ENCODE measurements at regions not wholly inside any gene's neighbourhood (a gene's known extent, or its start where the extent isn't known, plus 50 kb on each side); places are given as distances from the start of the nearest gene placed in this dataset.

DNA sequence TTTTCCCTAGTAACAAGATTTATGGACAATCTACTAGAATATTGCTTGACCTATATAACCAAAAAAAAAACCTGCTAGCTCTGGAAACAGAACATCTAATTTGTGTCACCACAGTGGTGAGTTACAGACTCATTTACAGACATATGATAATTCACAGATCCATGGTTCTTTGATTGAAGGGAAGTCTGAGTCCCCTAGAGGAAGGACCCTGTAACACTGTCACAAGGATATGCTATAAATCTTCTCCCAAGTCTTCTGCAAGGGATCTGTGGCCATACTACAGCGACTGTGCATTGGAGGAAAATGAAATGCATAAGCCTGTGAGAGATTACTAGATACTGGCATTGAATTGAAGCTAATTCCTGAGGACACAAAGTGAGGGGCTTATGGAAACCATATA is 630.6 kb upstream of the SGCD start:
- TF ChIP-seq, protein P1, sequence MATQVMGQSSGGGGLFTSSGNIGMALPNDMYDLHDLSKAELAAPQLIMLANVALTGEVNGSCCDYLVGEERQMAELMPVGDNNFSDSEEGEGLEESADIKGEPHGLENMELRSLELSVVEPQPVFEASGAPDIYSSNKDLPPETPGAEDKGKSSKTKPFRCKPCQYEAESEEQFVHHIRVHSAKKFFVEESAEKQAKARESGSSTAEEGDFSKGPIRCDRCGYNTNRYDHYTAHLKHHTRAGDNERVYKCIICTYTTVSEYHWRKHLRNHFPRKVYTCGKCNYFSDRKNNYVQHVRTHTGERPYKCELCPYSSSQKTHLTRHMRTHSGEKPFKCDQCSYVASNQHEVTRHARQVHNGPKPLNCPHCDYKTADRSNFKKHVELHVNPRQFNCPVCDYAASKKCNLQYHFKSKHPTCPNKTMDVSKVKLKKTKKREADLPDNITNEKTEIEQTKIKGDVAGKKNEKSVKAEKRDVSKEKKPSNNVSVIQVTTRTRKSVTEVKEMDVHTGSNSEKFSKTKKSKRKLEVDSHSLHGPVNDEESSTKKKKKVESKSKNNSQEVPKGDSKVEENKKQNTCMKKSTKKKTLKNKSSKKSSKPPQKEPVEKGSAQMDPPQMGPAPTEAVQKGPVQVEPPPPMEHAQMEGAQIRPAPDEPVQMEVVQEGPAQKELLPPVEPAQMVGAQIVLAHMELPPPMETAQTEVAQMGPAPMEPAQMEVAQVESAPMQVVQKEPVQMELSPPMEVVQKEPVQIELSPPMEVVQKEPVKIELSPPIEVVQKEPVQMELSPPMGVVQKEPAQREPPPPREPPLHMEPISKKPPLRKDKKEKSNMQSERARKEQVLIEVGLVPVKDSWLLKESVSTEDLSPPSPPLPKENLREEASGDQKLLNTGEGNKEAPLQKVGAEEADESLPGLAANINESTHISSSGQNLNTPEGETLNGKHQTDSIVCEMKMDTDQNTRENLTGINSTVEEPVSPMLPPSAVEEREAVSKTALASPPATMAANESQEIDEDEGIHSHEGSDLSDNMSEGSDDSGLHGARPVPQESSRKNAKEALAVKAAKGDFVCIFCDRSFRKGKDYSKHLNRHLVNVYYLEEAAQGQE (IDR thresholded peaks at IDR 0.05; ENCODE audit: insufficient read depth in 1 of 2, low read depth in 2 of 2, low read length in 2 of 2) = no peak
- TF ChIP-seq FOXP2 (optimal IDR thresholded peaks at IDR 0.05; ENCODE audit: borderline replicate concordance, extremely low read depth, extremely low read length, insufficient read depth) (no peak), TAF1 (IDR thresholded peaks at IDR 0.05; ENCODE audit: borderline replicate concordance, insufficient read depth, low read length) (no peak), POLR2AphosphoS5 (IDR thresholded peaks at IDR 0.05; ENCODE audit: low read depth, low read length) (no peak), SIN3A (IDR thresholded peaks at IDR 0.05; ENCODE audit: borderline replicate concordance, insufficient read depth, low read length) (no peak)

DNA sequence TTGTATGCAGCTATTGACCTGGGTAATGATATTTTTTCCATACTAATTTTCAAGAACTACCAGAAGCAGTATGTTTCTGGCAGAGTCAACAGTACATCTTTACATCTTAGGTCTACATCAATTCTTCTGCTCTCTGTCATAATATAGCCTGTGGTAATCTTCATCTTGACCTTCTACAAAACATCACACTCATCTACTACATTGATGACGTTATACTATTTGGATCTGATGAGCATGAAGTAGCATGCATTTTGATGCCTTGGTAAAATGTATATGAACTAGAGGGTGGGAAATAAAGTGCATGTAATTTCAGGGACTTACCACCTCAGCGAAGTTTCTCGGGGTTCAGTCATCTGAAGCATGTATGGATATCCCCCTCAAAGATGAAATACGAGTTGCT is 629.7 kb upstream of the SGCD start:
- TF ChIP-seq SIN3A (IDR thresholded peaks at IDR 0.05; ENCODE audit: borderline replicate concordance, insufficient read depth, low read length) (no peak), POLR2AphosphoS5 (IDR thresholded peaks at IDR 0.05; ENCODE audit: low read depth, low read length) (no peak), TAF1 (IDR thresholded peaks at IDR 0.05; ENCODE audit: borderline replicate concordance, insufficient read depth, low read length) (no peak), FOXP2 (optimal IDR thresholded peaks at IDR 0.05; ENCODE audit: borderline replicate concordance, extremely low read depth, extremely low read length, insufficient read depth) (no peak)
- TF ChIP-seq, protein P1 (IDR thresholded peaks at IDR 0.05; ENCODE audit: insufficient read depth in 1 of 2, low read depth in 2 of 2, low read length in 2 of 2) = no peak

DNA sequence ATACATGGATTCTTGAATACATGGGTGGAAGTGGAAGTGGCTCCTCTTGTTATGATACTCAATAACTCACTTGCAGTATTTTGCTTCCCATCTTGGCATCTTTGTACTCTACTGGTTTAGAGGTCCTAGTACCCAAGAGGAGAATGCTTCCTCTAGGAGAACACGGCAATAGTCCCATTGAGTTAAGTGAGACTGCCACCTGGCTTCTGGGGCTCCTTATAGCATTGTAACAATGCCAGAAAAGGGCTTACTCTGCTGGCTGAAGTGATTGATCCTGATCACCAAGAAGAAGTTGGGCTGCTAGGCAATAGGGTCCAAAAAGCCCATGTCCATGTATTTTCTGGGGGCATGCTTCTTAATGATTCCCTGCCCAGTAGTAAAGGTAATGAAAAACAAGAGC is 627.6 kb upstream of the SGCD start:
- TF ChIP-seq POLR2AphosphoS5 (IDR thresholded peaks at IDR 0.05; ENCODE audit: low read depth, low read length) = no peak
- TF ChIP-seq SIN3A (IDR thresholded peaks at IDR 0.05; ENCODE audit: borderline replicate concordance, insufficient read depth, low read length) = no peak
- no peak for TF ChIP-seq FOXP2 (optimal IDR thresholded peaks at IDR 0.05; ENCODE audit: borderline replicate concordance, extremely low read depth, extremely low read length, insufficient read depth)
- TF ChIP-seq, protein P1 (IDR thresholded peaks at IDR 0.05; ENCODE audit: insufficient read depth in 1 of 2, low read depth in 2 of 2, low read length in 2 of 2) = no peak
- no peak for TF ChIP-seq TAF1 (IDR thresholded peaks at IDR 0.05; ENCODE audit: borderline replicate concordance, insufficient read depth, low read length)

DNA sequence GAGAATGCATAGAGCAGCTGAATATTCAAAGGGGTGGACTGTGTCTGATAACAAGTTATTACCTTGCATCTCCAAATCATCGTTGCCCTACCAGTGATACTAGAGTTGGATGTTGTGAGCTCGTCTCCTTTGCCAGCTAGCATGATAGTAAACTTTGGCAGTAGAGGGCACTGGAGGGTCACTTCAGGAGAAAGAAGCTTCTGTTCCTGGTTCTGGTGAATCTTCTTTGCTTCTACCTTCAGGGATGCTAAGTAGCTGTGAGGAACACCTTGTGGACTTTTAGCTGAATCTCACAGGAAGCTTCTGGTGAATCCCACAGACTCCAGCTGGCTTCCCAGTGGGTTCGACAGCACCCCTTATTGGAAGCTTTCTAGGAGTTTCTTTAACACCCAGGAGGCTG is 626.6 kb upstream of the SGCD start:
- TF ChIP-seq, protein P1 (IDR thresholded peaks at IDR 0.05; ENCODE audit: insufficient read depth in 1 of 2, low read depth in 2 of 2, low read length in 2 of 2) = no peak
- TF ChIP-seq POLR2AphosphoS5 (IDR thresholded peaks at IDR 0.05; ENCODE audit: low read depth, low read length) (no peak), FOXP2 (optimal IDR thresholded peaks at IDR 0.05; ENCODE audit: borderline replicate concordance, extremely low read depth, extremely low read length, insufficient read depth) (no peak)

DNA sequence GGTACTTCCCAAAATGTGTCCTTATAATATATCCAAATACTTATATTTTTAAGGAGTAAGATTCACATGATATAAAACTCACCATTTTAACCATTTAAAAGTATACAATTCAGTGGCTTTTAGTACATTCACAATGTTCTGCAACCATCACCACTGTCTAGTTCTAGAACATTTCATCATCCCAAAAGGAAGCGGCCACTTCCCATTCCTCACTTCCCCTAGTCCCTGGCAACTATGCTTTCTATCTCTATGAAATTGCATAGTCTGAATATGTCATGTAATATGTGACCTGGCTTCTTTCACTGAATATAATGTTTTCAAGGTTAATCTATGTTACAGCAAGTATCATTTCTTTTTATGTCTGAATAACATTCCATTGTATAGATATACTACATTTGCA is 615.1 kb upstream of the SGCD start:
- TF ChIP-seq FOXP2 (optimal IDR thresholded peaks at IDR 0.05; ENCODE audit: borderline replicate concordance, extremely low read depth, extremely low read length, insufficient read depth) (no peak), SIN3A (IDR thresholded peaks at IDR 0.05; ENCODE audit: borderline replicate concordance, insufficient read depth, low read length) (no peak), TAF1 (IDR thresholded peaks at IDR 0.05; ENCODE audit: borderline replicate concordance, insufficient read depth, low read length) (no peak), POLR2AphosphoS5 (IDR thresholded peaks at IDR 0.05; ENCODE audit: low read depth, low read length) (no peak)
- TF ChIP-seq, protein P1 (IDR thresholded peaks at IDR 0.05; ENCODE audit: insufficient read depth in 1 of 2, low read depth in 2 of 2, low read length in 2 of 2) = no peak
